NCI-H82 treated with DMSO at 0.1 percent for 48 hours (cell line): ENCODE measurements at regions not wholly inside any gene's neighbourhood (a gene's known extent, or its start where the extent isn't known, plus 50 kb on each side); places are given as distances from the start of the nearest gene placed in this dataset.
A peak's percentile ranks its signal among the peaks of the same experiment; 100 is the strongest.

Experiments used
- DNase-seq: peaks from one replicate; lab custom pipeline; 2025; ENCODE audit not compliant: unreplicated experiment; lab: John Stamatoyannopoulos, UW

GRCh38 chr17:34199932-34200534 lies 55.1 kb upstream of the CCL2 start:
- DNase-seq: peak; percentile 69

- DNase-seq: no peak
Measured at GRCh38 chr17:34201225-34201624, 53.9 kb upstream of the CCL2 start.

- no peak for DNase-seq
Measured at GRCh38 chr17:34201767-34202166, 53.3 kb upstream of the CCL2 start.

GRCh38 chr17:34203018-34203638 lies 52.0 kb upstream of the CCL2 start:
- no peak for DNase-seq

GRCh38 chr17:34204402-34204801 lies 50.7 kb upstream of the CCL2 start:
- no peak for DNase-seq
